ENCODE measurements at regions not wholly inside any gene's neighbourhood (a gene's known extent, or its start where the extent isn't known, plus 50 kb on each side); places are given as distances from the start of the nearest gene placed in this dataset.
A peak's percentile ranks its signal among the peaks of the same experiment; 100 is the strongest.

- DNase-seq = no peak
Observed at GRCh38 chr9:28764532-28764931, 1191.3 kb upstream of the C9orf72 start.

DNA sequence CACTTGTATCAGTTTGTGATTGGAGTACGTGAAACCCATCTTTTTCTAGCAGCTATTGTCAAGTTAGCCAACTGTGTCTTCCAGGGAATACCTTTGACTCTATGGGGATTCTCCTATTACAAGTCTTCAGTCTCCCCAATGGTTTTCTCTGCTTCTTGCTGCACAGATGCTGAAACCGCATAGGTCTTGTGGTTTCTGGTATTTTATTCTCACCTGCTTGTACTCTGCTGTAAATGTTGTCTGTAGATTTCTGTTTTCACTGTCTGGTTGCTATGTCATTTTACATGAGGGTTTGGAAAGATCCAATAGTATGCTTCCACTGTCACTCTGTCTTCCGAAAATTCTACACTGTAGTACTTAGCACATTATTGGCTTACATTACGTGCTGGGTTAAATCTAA is 1196.9 kb upstream of the C9orf72 start:
- no peak for DNase-seq

- DNase-seq = no peak
Observed at GRCh38 chr9:28770827-28771226, 1197.5 kb upstream of the C9orf72 start.

GRCh38 chr9:28774433-28775235 is 1201.4 kb upstream of the C9orf72 start:
- DNase-seq = peak in 1 of 2 experiments; percentile 23

DNA sequence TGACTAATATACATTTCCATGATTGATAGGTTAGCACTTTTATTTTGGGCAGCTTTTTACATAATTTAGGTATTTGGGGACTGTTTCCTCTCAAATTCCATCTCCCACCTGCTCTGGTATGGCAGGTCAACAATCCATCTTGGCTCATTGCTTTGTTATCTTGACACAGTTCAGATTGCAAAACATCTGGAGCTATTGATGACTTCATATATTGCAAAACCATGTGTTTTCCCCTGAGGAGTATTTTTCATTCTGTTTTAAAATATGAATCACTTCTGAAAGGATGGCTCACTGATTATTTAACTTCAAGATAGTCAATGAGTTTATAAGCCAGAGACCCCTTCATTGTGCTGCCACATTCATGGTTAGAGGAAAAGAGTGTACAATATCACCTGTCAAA is 1206.0 kb upstream of the C9orf72 start:
- DNase-seq = no peak

GRCh38 chr9:28781481-28781880 is 1208.2 kb upstream of the C9orf72 start:
- DNase-seq = no peak

DNA sequence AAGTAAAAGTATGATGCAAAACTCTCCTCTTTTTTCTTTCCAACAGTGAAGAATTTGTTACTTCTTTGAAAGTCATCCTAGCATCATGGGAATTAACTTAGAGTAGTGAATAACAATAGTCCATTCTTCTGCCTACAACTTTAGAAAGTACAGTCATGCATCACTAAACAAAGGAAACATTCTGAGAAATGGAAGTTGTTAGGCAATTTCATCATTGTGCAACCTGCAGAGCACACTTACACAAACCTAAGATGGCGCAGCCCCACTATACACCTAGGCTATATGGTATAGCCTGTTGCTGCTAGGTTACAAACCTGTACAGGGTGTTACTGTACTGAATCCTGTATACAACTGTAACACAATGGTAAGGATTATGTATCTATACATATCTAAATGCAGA is 1209.3 kb upstream of the C9orf72 start:
- no peak for DNase-seq

GRCh38 chr9:28792716-28793115 is 1219.4 kb upstream of the C9orf72 start:
- no peak for DNase-seq

- no peak for DNase-seq
Observed at GRCh38 chr9:28799876-28800275, 1226.6 kb upstream of the C9orf72 start.

DNA sequence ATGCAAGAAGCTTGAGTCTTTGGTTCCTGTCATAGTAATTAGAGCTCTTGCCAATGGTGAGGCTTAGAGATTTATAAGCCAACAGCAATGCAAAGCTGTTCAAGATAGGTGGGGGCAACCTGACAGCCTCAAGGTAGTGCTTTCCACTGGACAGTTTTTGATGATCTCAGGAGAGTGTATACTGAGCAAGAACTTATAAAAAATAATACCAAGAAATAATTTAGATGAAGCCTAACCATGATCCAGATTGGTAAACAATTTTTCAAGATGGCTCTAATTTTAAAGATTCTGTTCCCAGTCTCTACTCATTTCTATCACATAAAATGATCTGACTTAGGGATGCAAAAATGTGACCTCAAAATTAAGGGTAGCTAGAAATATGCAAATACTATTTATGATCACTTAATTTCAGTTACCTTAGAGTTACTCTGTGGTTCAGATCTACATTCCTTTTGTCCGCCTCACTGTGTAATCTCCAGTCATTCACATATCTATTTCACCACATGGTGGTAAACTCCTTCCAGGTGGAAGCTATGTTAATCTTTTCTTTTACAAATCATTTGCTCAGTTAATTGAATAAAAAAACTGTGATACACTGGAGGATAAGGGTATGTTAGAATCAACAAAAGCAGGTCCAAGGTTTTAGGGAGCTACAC is 1228.0 kb upstream of the C9orf72 start:
- no peak for DNase-seq

GRCh38 chr9:28805197-28805596 is 1231.9 kb upstream of the C9orf72 start:
- no peak for DNase-seq

GRCh38 chr9:28808042-28808441 is 1234.8 kb upstream of the C9orf72 start:
- DNase-seq = no peak

GRCh38 chr9:28810388-28811075 is 1237.3 kb upstream of the C9orf72 start:
- peak in 1 of 2 experiments; percentile 5 for DNase-seq

DNA sequence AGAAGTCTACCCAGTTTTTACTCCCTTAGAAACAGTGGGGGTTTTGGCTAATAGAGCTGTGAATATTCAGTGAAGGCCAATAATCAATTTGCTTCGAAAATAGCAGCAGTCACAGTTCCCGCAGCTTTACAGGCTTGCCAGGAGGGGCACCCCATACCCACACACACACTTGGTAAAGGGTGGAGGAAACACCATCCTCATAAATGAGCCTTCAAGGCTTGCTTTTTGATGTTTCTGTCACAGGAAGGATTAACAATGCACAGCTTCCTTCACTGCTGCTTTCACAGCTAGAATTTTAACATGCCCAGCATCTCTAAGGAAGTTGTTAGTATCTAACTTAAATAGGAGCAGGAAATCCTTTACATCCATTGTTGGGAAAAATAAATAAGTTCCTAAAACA is 1247.5 kb upstream of the C9orf72 start:
- DNase-seq = no peak

DNA sequence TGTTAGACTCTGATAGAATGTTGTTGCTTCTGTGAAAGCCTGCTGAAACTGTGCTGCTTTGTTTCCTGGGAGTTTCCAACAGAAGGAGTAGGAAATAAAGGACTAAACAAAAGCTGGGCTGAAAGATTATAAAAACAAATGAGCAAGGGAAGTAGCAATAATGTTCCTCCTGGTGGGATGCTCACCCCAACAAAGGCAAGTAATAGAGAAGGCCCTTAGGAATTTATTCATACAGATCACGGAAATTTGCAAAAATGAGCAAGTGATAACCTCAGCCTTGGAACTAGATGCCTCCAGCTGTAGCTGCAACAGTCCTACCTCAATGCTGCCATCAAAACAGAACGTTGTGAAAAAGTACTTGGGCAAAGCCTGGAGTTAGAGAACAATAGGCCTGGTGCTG is 1248.0 kb upstream of the C9orf72 start:
- no peak for DNase-seq

GRCh38 chr9:28824432-28824963 is 1251.2 kb upstream of the C9orf72 start:
- no peak for DNase-seq

- DNase-seq = no peak
Observed at GRCh38 chr9:28832168-28832770, 1259.0 kb upstream of the C9orf72 start.

DNA sequence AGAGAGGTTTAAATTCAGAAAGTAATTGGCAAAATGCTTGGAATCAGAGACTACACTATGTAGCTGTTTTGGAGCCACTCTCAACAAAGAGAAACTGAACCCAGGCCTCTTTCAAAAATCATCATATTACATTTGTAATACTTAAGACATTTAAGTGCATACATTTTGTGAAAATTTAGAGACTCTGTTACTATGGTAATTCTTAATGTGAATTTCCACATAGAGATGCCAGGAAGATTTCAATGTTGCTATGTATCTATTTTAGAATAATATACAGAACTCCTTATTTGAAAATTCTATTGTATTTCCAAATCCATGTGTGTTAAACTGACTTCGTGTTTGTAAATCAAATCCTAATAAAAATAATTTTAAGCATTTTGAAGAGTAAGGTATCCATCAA is 1260.9 kb upstream of the C9orf72 start:
- DNase-seq = no peak

DNA sequence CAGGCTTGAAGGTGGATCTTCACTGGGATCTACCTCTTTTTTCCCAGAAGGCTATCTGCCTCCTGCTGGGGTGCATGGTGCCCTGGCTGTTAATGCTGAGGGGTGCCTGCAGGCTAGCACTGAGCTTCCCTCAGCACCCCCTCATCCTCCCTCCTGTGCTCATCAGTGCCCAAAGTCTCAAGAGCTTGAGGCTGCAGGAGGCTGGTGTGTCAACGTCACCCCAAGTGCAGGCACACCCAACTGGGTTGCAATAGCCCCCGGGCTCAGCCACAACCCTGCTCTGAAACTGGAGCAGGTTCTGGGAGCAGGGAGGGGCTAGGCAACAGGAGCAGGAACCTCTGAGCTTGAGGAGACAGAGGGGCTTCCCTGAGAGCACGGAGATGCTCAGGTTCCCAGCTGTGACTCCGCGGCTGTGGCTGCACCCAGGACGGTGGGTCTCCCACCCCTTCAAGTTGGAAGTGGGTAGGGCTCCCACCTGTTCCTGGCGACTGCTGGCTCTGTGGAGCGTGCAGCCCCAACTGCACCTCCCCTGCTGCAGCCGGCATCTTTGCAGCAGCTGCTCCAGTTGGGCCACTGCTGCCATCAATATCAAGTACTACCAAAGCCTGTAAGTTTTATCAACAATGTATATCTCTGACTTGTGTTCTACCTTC is 1266.6 kb upstream of the C9orf72 start:
- DNase-seq = no peak

DNA sequence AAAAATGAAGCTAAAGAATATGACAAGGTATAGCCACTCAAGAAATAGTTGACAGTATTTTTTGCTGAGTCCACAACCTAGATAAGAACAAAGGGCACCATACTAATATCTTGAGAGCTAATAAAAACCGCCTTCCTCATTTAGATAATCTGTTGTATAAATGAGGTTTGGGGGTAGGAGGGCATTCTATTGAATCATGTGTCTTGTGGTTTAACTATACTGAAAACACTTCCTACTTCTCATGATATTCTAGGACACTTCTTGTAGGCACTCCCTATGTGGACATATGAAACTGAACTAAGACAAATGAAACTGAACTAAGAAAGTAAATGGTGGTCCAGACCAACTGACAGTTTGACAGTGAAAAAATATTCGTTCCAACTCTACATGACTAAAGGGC is 1268.5 kb upstream of the C9orf72 start:
- no peak for DNase-seq

- DNase-seq = no peak
Observed at GRCh38 chr9:28847331-28847730, 1274.0 kb upstream of the C9orf72 start.

DNA sequence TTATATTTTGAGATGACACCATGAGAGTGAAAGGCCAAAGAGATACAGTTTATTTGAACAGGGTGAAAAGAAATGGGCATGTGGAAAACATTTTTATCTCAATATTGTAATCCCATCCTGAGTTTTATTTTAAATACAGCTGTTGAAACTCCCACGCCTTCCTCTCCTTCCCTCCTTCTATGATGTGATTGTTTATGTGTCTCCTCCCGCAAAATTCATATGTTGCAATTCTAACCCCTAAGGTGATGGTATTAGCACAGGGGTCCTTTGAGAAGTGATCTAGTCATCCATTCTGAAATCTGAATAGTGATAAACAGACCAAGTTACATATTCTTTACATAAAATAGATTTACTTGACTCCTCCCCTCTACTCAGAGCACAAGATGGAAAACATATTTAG is 1275.4 kb upstream of the C9orf72 start:
- DNase-seq = no peak

DNA sequence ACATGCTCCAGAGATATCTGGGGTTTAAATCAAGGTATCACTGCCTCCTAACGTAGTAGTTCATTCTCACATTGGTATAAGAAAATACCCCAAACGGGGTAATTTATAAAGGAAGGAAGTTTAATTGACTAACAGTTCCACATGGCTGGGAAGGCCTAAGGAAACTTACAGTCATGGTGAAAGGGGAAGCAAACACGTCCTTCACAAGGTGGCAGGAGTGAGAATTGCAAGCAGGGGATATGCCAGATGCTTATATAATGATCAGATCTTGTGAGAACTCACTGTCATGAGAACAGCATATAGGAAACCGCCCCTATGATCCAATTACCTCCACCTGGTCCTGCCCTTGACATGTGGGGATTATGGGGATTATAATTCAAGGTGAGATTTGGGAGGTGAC is 1280.2 kb upstream of the C9orf72 start:
- no peak for DNase-seq

All from SW 1271 (cell line).